Liver (tissue), 7 donors: ENCODE measurements at regions not wholly inside any gene's neighbourhood (a gene's known extent, or its start where the extent isn't known, plus 50 kb on each side); places are given as distances from the start of the nearest gene placed in this dataset.
"Not testable (repeated sequence)": the region's sequence is repeated elsewhere in the genome, so short reads cannot be mapped to it uniquely, and the experiment has no call there.

Experiments
- DNase-seq: peaks from one replicate; pipeline ENCODE4 v3.0.0-alpha.2; 2017; ENCODE audit warnings: low spot score
- H3K27ac ChIP-seq, 2 donors: one replicate each; pipeline ENCODE4 v1.7.0; 2013; ENCODE audit warnings: inconsistent platforms in 2 of 2, low read length in 2 of 2, control low read depth in 1 of 2, low read depth in 1 of 2, mild to moderate bottlenecking in 1 of 2
- H3K27me3 ChIP-seq, 4 donors: one replicate each; pipeline versions ENCODE4 v1.6.1 to v1.7.0; 2013; ENCODE audit warnings: low read length in 3 of 4, inconsistent platforms in 1 of 4, mild to moderate bottlenecking in 1 of 4, moderate library complexity in 1 of 4; ENCODE audit not compliant: control insufficient read depth in 4 of 4, insufficient read depth in 4 of 4
- H3K36me3 ChIP-seq, 4 donors: one replicate each; pipeline versions ENCODE4 v1.6.1 to v1.7.0; 2013; ENCODE audit warnings: low read length in 3 of 4, mild to moderate bottlenecking in 3 of 4, low read depth in 1 of 4, moderate library complexity in 1 of 4; ENCODE audit not compliant: control insufficient read depth in 4 of 4, insufficient read depth in 3 of 4
- H3K4me1 ChIP-seq, 4 donors: one replicate each; pipeline versions ENCODE4 v1.6.1 to v1.7.0; 2013; ENCODE audit warnings: low read length in 3 of 4, mild to moderate bottlenecking in 3 of 4, moderate library complexity in 1 of 4; ENCODE audit not compliant: control insufficient read depth in 4 of 4, insufficient read depth in 4 of 4
- H3K4me3 ChIP-seq, 3 donors: one replicate each; pipeline versions ENCODE4 v1.6.1 to v1.7.0; 2013; ENCODE audit warnings: low read length in 3 of 3, control low read depth in 1 of 3, low read depth in 1 of 3, mild to moderate bottlenecking in 1 of 3
- H3K9ac ChIP-seq, 2 donors: one replicate each; pipeline ENCODE4 v1.7.0; 2013; ENCODE audit warnings: low read length in 2 of 2, mild to moderate bottlenecking in 2 of 2, moderate library complexity in 2 of 2, control low read depth in 1 of 2, low read depth in 1 of 2
- H3K9me3 ChIP-seq, 4 donors: one replicate each; pipeline versions ENCODE4 v1.6.1 to v1.7.0; 2013; ENCODE audit warnings: low read length in 3 of 4; ENCODE audit not compliant: control insufficient read depth in 4 of 4
- FOXA1 ChIP-seq: IDR thresholded peaks from 2 replicates; pipeline ENCODE4 v1.6.1; 2016; ENCODE audit warnings: antibody characterized with exemption
- GABPA ChIP-seq, 2 donors: IDR thresholded peaks in 1 of 2; conservative IDR thresholded peaks in 1 of 2; 2 replicates each; pipeline ENCODE4 v1.6.1; 2016; ENCODE audit warnings: antibody characterized with exemption in 2 of 2, mild to moderate bottlenecking in 1 of 2, moderate library complexity in 1 of 2
- HNF4G ChIP-seq: IDR thresholded peaks from 2 replicates; pipeline ENCODE4 v1.6.1; 2016; ENCODE audit warnings: antibody characterized with exemption
- JUND ChIP-seq, 2 donors: IDR thresholded peaks; 2 replicates each; pipeline ENCODE4 v1.6.1; 2016; ENCODE audit warnings: antibody characterized with exemption in 2 of 2
- MAX ChIP-seq: IDR thresholded peaks from 2 replicates; pipeline ENCODE4 v1.6.1; 2016; ENCODE audit warnings: antibody characterized with exemption
- RAD21 ChIP-seq, 2 donors: IDR thresholded peaks; 2 replicates each; pipeline ENCODE4 v1.6.1; 2016; ENCODE audit warnings: antibody characterized with exemption in 2 of 2, mild to moderate bottlenecking in 2 of 2
- RXRA ChIP-seq, 2 donors: IDR thresholded peaks; 2 replicates each; pipeline ENCODE4 v1.6.1; 2017 to 2018; ENCODE audit warnings: antibody characterized with exemption in 2 of 2, mild to moderate bottlenecking in 1 of 2
- TAF1 ChIP-seq: conservative IDR thresholded peaks from 2 replicates; pipeline ENCODE4 v1.6.1; 2016; ENCODE audit warnings: antibody characterized with exemption, mild to moderate bottlenecking
- YY1 ChIP-seq: IDR thresholded peaks from 2 replicates; pipeline ENCODE4 v1.6.1; 2016; ENCODE audit warnings: antibody characterized with exemption, mild to moderate bottlenecking
- WGBS: extraction: QIAGEN DNeasy Blood & Tissue Kit; methylation state at CpG from one replicate; pipeline ENCODE4 v1.1.7; 2013; 5-methylcytosine and 5-hydroxymethylcytosine counted together
- TF ChIP-seq, protein P1 (sequence below): IDR thresholded peaks from 2 replicates; pipeline ENCODE4 v1.6.1; 2016; ENCODE audit warnings: antibody characterized with exemption
- TF ChIP-seq, protein P2 (sequence below): IDR thresholded peaks from 2 replicates; pipeline ENCODE4 v1.6.1; 2016; ENCODE audit warnings: antibody characterized with exemption
- donor health status: healthy.
- donor health status: healthy.
- donor health status: healthy.
- donor health status: healthy.

DNA sequence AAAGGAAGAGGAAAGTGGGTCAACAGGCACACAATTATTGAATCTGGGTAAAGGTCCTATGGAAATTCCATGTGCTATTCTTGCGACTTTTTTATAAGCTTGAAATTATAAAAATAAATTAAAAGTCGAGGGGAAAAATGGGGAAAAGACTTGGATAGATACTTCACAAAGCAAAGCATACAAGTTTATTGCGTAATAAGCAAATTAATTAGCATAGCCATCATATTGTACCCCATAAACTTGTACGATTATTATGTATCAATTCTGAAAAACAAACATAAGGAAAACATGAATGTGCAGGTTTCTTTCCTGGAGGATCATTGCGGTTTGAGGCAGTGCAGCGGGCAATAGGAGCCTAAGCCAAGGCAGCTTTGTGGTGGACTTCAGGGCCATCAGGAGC is 351.6 kb upstream of the NOX3 start:
- H3K9ac ChIP-seq = no peak overlapping the region
- H3K27me3 ChIP-seq = no peaks in the 10 kb centered on the region
- DNase-seq = no peak
- H3K36me3 ChIP-seq = no peaks in the 10 kb centered on the region
- no peak for TF ChIP-seq HNF4G
- no peaks in the 10 kb centered on the region for H3K9me3 ChIP-seq
- no peak overlapping the region for H3K4me3 ChIP-seq
- H3K4me1 ChIP-seq = no peaks in the 10 kb centered on the region
- no peak overlapping the region for H3K27ac ChIP-seq
- WGBS = 79% methylated on average over 6 of the region's 6 CpGs

DNA sequence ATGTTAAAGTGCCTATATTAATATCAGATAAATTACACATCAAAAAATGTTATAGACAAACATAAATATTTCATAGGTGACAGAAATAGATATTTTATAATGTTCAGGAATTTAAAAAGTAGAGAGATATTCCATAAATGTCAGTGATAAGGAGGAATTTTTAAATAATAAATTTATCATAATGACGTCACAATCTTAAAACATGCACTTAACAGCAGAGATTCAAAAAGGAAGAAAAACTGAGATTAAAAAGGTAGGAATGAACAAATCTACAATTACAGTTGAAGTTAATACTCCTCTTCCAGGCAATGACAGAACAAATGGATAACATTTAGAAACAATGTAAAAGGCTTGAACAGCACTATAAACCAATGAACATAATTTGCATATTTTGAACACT is 345.4 kb upstream of the NOX3 start:
- no peak for DNase-seq
- H3K4me1 ChIP-seq = no peaks in the 10 kb centered on the region
- TF ChIP-seq TAF1 = no peak
- TF ChIP-seq, protein P1, sequence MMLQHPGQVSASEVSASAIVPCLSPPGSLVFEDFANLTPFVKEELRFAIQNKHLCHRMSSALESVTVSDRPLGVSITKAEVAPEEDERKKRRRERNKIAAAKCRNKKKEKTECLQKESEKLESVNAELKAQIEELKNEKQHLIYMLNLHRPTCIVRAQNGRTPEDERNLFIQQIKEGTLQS = no peak
- no peak for TF ChIP-seq YY1
- TF ChIP-seq, protein P2, sequence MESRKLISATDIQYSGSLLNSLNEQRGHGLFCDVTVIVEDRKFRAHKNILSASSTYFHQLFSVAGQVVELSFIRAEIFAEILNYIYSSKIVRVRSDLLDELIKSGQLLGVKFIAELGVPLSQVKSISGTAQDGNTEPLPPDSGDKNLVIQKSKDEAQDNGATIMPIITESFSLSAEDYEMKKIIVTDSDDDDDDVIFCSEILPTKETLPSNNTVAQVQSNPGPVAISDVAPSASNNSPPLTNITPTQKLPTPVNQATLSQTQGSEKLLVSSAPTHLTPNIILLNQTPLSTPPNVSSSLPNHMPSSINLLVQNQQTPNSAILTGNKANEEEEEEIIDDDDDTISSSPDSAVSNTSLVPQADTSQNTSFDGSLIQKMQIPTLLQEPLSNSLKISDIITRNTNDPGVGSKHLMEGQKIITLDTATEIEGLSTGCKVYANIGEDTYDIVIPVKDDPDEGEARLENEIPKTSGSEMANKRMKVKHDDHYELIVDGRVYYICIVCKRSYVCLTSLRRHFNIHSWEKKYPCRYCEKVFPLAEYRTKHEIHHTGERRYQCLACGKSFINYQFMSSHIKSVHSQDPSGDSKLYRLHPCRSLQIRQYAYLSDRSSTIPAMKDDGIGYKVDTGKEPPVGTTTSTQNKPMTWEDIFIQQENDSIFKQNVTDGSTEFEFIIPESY = no peak
- no peak for TF ChIP-seq MAX
- TF ChIP-seq GABPA (IDR thresholded peaks at IDR 0.05 in 1 of 2, conservative IDR thresholded peaks at IDR 0.05 in 1 of 2) = no peak
- no peak for TF ChIP-seq FOXA1
- WGBS = 80% methylated on average over 1 of the region's 1 CpG
- H3K27me3 ChIP-seq = no peaks in the 10 kb centered on the region
- no peak overlapping the region for H3K9ac ChIP-seq
- H3K36me3 ChIP-seq = no peaks in the 10 kb centered on the region
- H3K9me3 ChIP-seq = no peaks in the 10 kb centered on the region
- no peak overlapping the region for H3K4me3 ChIP-seq
- no peak overlapping the region for H3K27ac ChIP-seq

DNA sequence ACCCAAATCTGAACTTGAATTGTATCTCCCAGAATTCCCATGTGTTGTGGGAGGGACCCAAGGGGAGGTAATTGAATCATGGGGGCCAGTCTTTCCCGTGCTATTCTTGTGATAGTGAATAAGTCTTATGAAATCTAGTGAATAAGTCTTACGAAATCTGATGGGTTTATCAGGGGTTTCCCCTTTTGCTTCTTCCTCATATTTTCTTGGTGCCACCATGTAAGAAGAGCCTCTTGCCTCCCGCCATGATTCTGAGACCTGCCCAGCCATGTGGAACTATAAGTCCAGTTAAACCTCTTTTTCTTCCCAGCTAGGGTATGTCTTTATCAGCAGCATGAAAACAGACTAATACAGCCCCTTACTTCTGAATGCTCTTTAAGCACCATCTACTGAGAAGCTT is 343.2 kb upstream of the NOX3 start:
- not testable (repeated sequence) for H3K9me3 ChIP-seq, H3K27ac ChIP-seq, H3K27me3 ChIP-seq, DNase-seq, H3K4me3 ChIP-seq, H3K4me1 ChIP-seq, H3K36me3 ChIP-seq, H3K9ac ChIP-seq
- WGBS = 69% methylated on average over 3 of the region's 3 CpGs

- TF ChIP-seq, protein P2 = no peak
- TF ChIP-seq TAF1 = no peak
- TF ChIP-seq RXRA (IDR thresholded peaks at IDR 0.05) = no peak
- TF ChIP-seq JUND (IDR thresholded peaks at IDR 0.05) = no peak
- no peak for TF ChIP-seq RAD21 (IDR thresholded peaks at IDR 0.05)
- Histone ChIP-seq H3K9ac (no peak overlapping the region), H3K36me3 (no peaks in the 10 kb centered on the region), H3K9me3 (peaks cover 0 to 3% (median 0%) of the 10 kb centered on the region in 4 donors), H3K4me1 (no peaks in the 10 kb centered on the region), H3K27ac (no peak overlapping the region), H3K27me3 (no peaks in the 10 kb centered on the region), H3K4me3 (no peak overlapping the region)
- 76% methylated on average over 8 of the region's 8 CpGs for WGBS
- no peak for DNase-seq
These were observed 339.6 kb upstream of the NOX3 start for GRCh38 chr6:155795173-155795796.
